NB4 (cell line): ENCODE measurements at regions not wholly inside any gene's neighbourhood (a gene's known extent, or its start where the extent isn't known, plus 50 kb on each side); places are given as distances from the start of the nearest gene placed in this dataset.

Experiments
- CTCF ChIP-seq: IDR thresholded peaks from one replicate; pipeline ENCODE4 v1.5.1; 2012; ENCODE audit warnings: low read depth, low read length
- POLR2A ChIP-seq: IDR thresholded peaks from 2 replicates; pipeline ENCODE4 v1.6.1; 2011; ENCODE audit warnings: mild to moderate bottlenecking; ENCODE audit not compliant: insufficient read length; ENCODE audit errors: extremely low read depth

GRCh38 chr3:86149054-86149453, 841.9 kb downstream of the VGLL3 start:
- TF ChIP-seq CTCF, result no peak
- TF ChIP-seq POLR2A, result no peak
